HepG2 (cell line): ENCODE measurements at regions not wholly inside any gene's neighbourhood (a gene's known extent, or its start where the extent isn't known, plus 50 kb on each side); places are given as distances from the start of the nearest gene placed in this dataset.

Experiments
- EP300 ChIP-seq, 3 experiments: sonication (generic) in 1 of 3; formaldehyde crosslinking in 1 of 3; IDR thresholded peaks; 2 replicates each; pipeline versions ENCODE4 v1.5.1 to v1.6.1; 2011 to 2020; ENCODE audit warnings: low read depth in 2 of 3, low read length in 2 of 3, borderline replicate concordance in 1 of 3, improper control_type of control experiment in 1 of 3, mild to moderate bottlenecking in 1 of 3, missing genetic modification reagents in 1 of 3, moderate library complexity in 1 of 3
- HDAC2 ChIP-seq: sonication (generic); formaldehyde crosslinking; IDR thresholded peaks from 2 replicates; pipeline ENCODE4 v1.4.0; 2020; ENCODE audit warnings: missing genetic modification reagents

DNA sequence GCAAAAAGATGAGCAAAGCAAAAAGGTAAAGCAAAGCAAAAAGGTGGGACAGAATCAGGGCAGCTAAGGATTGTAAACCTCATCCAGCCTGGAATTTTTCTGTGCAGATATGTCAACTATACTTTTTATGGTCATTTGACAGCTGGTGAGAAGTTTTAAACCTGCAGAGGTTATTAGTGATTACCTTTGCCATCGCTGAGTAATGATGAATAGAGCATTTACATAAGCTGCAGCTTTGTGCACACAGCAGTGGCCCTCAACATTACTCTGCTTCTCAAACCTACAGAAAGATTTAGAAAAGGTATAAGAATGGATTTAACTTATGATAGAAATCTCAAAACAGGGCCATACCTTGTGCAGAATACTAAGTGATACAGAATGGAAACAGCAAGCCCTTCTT, 54.5 kb upstream of the C4orf54 start:
- TF ChIP-seq EP300 (IDR thresholded peaks at IDR 0.05; ENCODE audit: low read depth in 2 of 2, low read length in 2 of 2) (no peak), EP300 (CRISPR knock-in tag; IDR thresholded peaks at IDR 0.05; ENCODE audit: borderline replicate concordance) (no peak), HDAC2 (CRISPR knock-in tag) (no peak)
